DMS 273 treated with DMSO at 0.1 percent for 48 hours (cell line): ENCODE measurements at regions not wholly inside any gene's neighbourhood (a gene's known extent, or its start where the extent isn't known, plus 50 kb on each side); places are given as distances from the start of the nearest gene placed in this dataset.
"Not testable (repeated sequence)": the region's sequence is repeated elsewhere in the genome, so short reads cannot be mapped to it uniquely, and the experiment has no call there.

Experiments used
- DNase-seq: peaks from one replicate; lab custom pipeline; 2025; lab: John Stamatoyannopoulos, UW

GRCh38 chr6:74953708-74954107 lies 252.1 kb downstream of the COL12A1 start:
- DNase-seq, result no peak

- no peak for DNase-seq
These were observed 258.9 kb downstream of the COL12A1 start for GRCh38 chr6:74946961-74947360.

- no peak for DNase-seq
These were observed 263.7 kb downstream of the COL12A1 start for GRCh38 chr6:74942130-74942529.

- no peak for DNase-seq
These were observed 264.4 kb downstream of the COL12A1 start for GRCh38 chr6:74941424-74941823.

- DNase-seq, result no peak
These were observed 265.9 kb downstream of the COL12A1 start for GRCh38 chr6:74939721-74940620.

- no peak for DNase-seq
These were observed 266.6 kb downstream of the COL12A1 start for GRCh38 chr6:74939151-74939708.

- no peak for DNase-seq
These were observed 267.9 kb downstream of the COL12A1 start for GRCh38 chr6:74937936-74938335.

GRCh38 chr6:74936886-74937285 lies 269.0 kb downstream of the COL12A1 start:
- DNase-seq, result no peak

GRCh38 chr6:74932232-74932888 lies 273.5 kb downstream of the COL12A1 start:
- DNase-seq, result no peak

- DNase-seq, result no peak
These were observed 274.3 kb downstream of the COL12A1 start for GRCh38 chr6:74931558-74931957.

- no peak for DNase-seq
These were observed 277.6 kb downstream of the COL12A1 start for GRCh38 chr6:74928203-74928602.

- DNase-seq, result no peak
These were observed 278.6 kb downstream of the COL12A1 start for GRCh38 chr6:74927299-74927698.

- no peak for DNase-seq
These were observed 280.2 kb downstream of the COL12A1 start for GRCh38 chr6:74925683-74926082.

GRCh38 chr6:74914888-74915287 lies 291.0 kb downstream of the COL12A1 start:
- no peak for DNase-seq

GRCh38 chr6:74912234-74912633 lies 293.6 kb downstream of the COL12A1 start:
- DNase-seq, result no peak

GRCh38 chr6:74902846-74903245 lies 303.0 kb downstream of the COL12A1 start:
- DNase-seq, result no peak

GRCh38 chr6:74902089-74902488 lies 303.8 kb downstream of the COL12A1 start:
- no peak for DNase-seq

- DNase-seq, result no peak
These were observed 304.3 kb downstream of the COL12A1 start for GRCh38 chr6:74901576-74901975.

GRCh38 chr6:74899416-74899815 lies 306.4 kb downstream of the COL12A1 start:
- DNase-seq, result no peak

- DNase-seq, result no peak
These were observed 313.8 kb downstream of the COL12A1 start for GRCh38 chr6:74892091-74892490.

- DNase-seq, result no peak
These were observed 314.5 kb downstream of the COL12A1 start for GRCh38 chr6:74891349-74891831.

GRCh38 chr6:74889635-74890034 lies 316.2 kb downstream of the COL12A1 start:
- DNase-seq, result no peak

GRCh38 chr6:74888741-74889140 lies 317.1 kb downstream of the COL12A1 start:
- DNase-seq, result not testable (repeated sequence)
